ENCODE measurements at regions not wholly inside any gene's neighbourhood (a gene's known extent, or its start where the extent isn't known, plus 50 kb on each side); places are given as distances from the start of the nearest gene placed in this dataset.

- Histone ChIP-seq H3K9me3 (ENCODE audit: insufficient read depth, low read length) (no peaks in the 10 kb centered on the region), H3K4me2 (ENCODE audit: low read depth, low read length, poor library complexity, severe bottlenecking) (no peak overlapping the region), H2AFZ (ENCODE audit: low read depth, low read length, severe bottlenecking) (no peak overlapping the region), H3K79me2 (ENCODE audit: insufficient read depth, low read length) (no peaks in the 10 kb centered on the region), H3K27me3 (ENCODE audit: low read length) (no peaks in the 10 kb centered on the region), H4K20me1 (ENCODE audit: low read depth, low read length) (no peaks in the 10 kb centered on the region), H3K27ac (ENCODE audit: low read depth, low read length) (no peak overlapping the region), H3F3A (ENCODE audit: insufficient read depth) (no peaks in the 10 kb centered on the region), H3K9ac (ENCODE audit: low read length) (no peak overlapping the region), H3K4me3 (ENCODE audit: insufficient read depth, low read length, poor library complexity, severe bottlenecking) (no peak overlapping the region), H3K36me3 (ENCODE audit: low read length) (no peaks in the 10 kb centered on the region), H3K9me2 (replicated peaks; ENCODE audit: insufficient read depth, low read length) (no peaks in the 10 kb centered on the region)
- TF ChIP-seq EZH2phosphoT487 (conservative IDR thresholded peaks at IDR 0.05; ENCODE audit: low read length) = no peak
- no peak for TF ChIP-seq CTCF (IDR thresholded peaks at IDR 0.05; ENCODE audit: insufficient read depth, low read length, poor library complexity, severe bottlenecking)
Observed at GRCh38 chr13:74485757-74486156, 351.6 kb upstream of the KLF12 start.

- TF ChIP-seq EZH2phosphoT487 (conservative IDR thresholded peaks at IDR 0.05; ENCODE audit: low read length) (no peak), CTCF (IDR thresholded peaks at IDR 0.05; ENCODE audit: insufficient read depth, low read length, poor library complexity, severe bottlenecking) (no peak)
- no peak overlapping the region for H3K4me3 ChIP-seq (ENCODE audit: insufficient read depth, low read length, poor library complexity, severe bottlenecking)
- H2AFZ ChIP-seq (ENCODE audit: low read depth, low read length, severe bottlenecking) = no peak overlapping the region
- no peak overlapping the region for H3K27ac ChIP-seq (ENCODE audit: low read depth, low read length)
- H4K20me1 ChIP-seq (ENCODE audit: low read depth, low read length) = no peaks in the 10 kb centered on the region
- H3K27me3 ChIP-seq (ENCODE audit: low read length) = no peaks in the 10 kb centered on the region
- no peaks in the 10 kb centered on the region for H3K36me3 ChIP-seq (ENCODE audit: low read length)
- H3K9me2 ChIP-seq (replicated peaks; ENCODE audit: insufficient read depth, low read length) = no peaks in the 10 kb centered on the region
- H3K9ac ChIP-seq (ENCODE audit: low read length) = no peak overlapping the region
- no peaks in the 10 kb centered on the region for H3K79me2 ChIP-seq (ENCODE audit: insufficient read depth, low read length)
- no peaks in the 10 kb centered on the region for H3F3A ChIP-seq (ENCODE audit: insufficient read depth)
- no peak overlapping the region for H3K4me2 ChIP-seq (ENCODE audit: low read depth, low read length, poor library complexity, severe bottlenecking)
- no peaks in the 10 kb centered on the region for H3K9me3 ChIP-seq (ENCODE audit: insufficient read depth, low read length)
Observed at GRCh38 chr13:74479124-74479523, 344.9 kb upstream of the KLF12 start.

- Histone ChIP-seq H2AFZ (ENCODE audit: low read depth, low read length, severe bottlenecking) (no peak overlapping the region), H4K20me1 (ENCODE audit: low read depth, low read length) (no peaks in the 10 kb centered on the region), H3K4me3 (ENCODE audit: insufficient read depth, low read length, poor library complexity, severe bottlenecking) (no peak overlapping the region), H3K4me2 (ENCODE audit: low read depth, low read length, poor library complexity, severe bottlenecking) (no peak overlapping the region), H3K27ac (ENCODE audit: low read depth, low read length) (no peak overlapping the region), H3K9me2 (replicated peaks; ENCODE audit: insufficient read depth, low read length) (no peaks in the 10 kb centered on the region), H3K36me3 (ENCODE audit: low read length) (no peaks in the 10 kb centered on the region), H3K9me3 (ENCODE audit: insufficient read depth, low read length) (no peaks in the 10 kb centered on the region), H3K9ac (ENCODE audit: low read length) (no peak overlapping the region), H3K27me3 (ENCODE audit: low read length) (no peaks in the 10 kb centered on the region), H3F3A (ENCODE audit: insufficient read depth) (no peaks in the 10 kb centered on the region), H3K79me2 (ENCODE audit: insufficient read depth, low read length) (no peaks in the 10 kb centered on the region)
- TF ChIP-seq EZH2phosphoT487 (conservative IDR thresholded peaks at IDR 0.05; ENCODE audit: low read length) (no peak), CTCF (IDR thresholded peaks at IDR 0.05; ENCODE audit: insufficient read depth, low read length, poor library complexity, severe bottlenecking) (no peak)
Observed at GRCh38 chr13:74476788-74477187, 342.6 kb upstream of the KLF12 start.

GRCh38 chr13:74476365-74476764, 342.2 kb upstream of the KLF12 start:
- Histone ChIP-seq H3K9me3 (ENCODE audit: insufficient read depth, low read length) (no peaks in the 10 kb centered on the region), H3K9me2 (replicated peaks; ENCODE audit: insufficient read depth, low read length) (no peaks in the 10 kb centered on the region), H3K9ac (ENCODE audit: low read length) (no peak overlapping the region), H3K36me3 (ENCODE audit: low read length) (no peaks in the 10 kb centered on the region), H3K4me2 (ENCODE audit: low read depth, low read length, poor library complexity, severe bottlenecking) (no peak overlapping the region), H2AFZ (ENCODE audit: low read depth, low read length, severe bottlenecking) (no peak overlapping the region), H3K4me3 (ENCODE audit: insufficient read depth, low read length, poor library complexity, severe bottlenecking) (no peak overlapping the region), H4K20me1 (ENCODE audit: low read depth, low read length) (no peaks in the 10 kb centered on the region), H3K27ac (ENCODE audit: low read depth, low read length) (no peak overlapping the region), H3K79me2 (ENCODE audit: insufficient read depth, low read length) (no peaks in the 10 kb centered on the region), H3K27me3 (ENCODE audit: low read length) (no peaks in the 10 kb centered on the region), H3F3A (ENCODE audit: insufficient read depth) (no peaks in the 10 kb centered on the region)
- TF ChIP-seq EZH2phosphoT487 (conservative IDR thresholded peaks at IDR 0.05; ENCODE audit: low read length) = no peak
- no peak for TF ChIP-seq CTCF (IDR thresholded peaks at IDR 0.05; ENCODE audit: insufficient read depth, low read length, poor library complexity, severe bottlenecking)

Data from SU-DHL-6 (cell line).